Liver (tissue), 3 donors: ENCODE measurements at regions not wholly inside any gene's neighbourhood (a gene's known extent, or its start where the extent isn't known, plus 50 kb on each side); places are given as distances from the start of the nearest gene placed in this dataset.

Source experiments
- ATF3 ChIP-seq: IDR thresholded peaks from 2 replicates; pipeline ENCODE4 v1.6.1; 2016; ENCODE audit warnings: antibody characterized with exemption
- CTCF ChIP-seq: fragments of 150-350 bp; IDR thresholded peaks from 2 replicates; pipeline ENCODE4 v1.5.1; 2017; ENCODE audit warnings: improper control_type of control experiment, low read depth, low read length; ENCODE audit not compliant: missing input control
- REST ChIP-seq: IDR thresholded peaks from 2 replicates; pipeline ENCODE4 v1.6.1; 2016; ENCODE audit warnings: antibody characterized with exemption, mild to moderate bottlenecking
- YY1 ChIP-seq: IDR thresholded peaks from 2 replicates; pipeline ENCODE4 v1.6.1; 2016; ENCODE audit warnings: antibody characterized with exemption, mild to moderate bottlenecking
- donor health status: healthy.
- donor health status: healthy.

- TF ChIP-seq ATF3 = no peak
- no peak for TF ChIP-seq CTCF
- TF ChIP-seq REST = no peak
- no peak for TF ChIP-seq YY1
Measured at GRCh38 chr1:56289260-56289659, 290.1 kb downstream of the PLPP3 start.
